ENCODE measurements at regions not wholly inside any gene's neighbourhood (a gene's known extent, or its start where the extent isn't known, plus 50 kb on each side); places are given as distances from the start of the nearest gene placed in this dataset.

DNA sequence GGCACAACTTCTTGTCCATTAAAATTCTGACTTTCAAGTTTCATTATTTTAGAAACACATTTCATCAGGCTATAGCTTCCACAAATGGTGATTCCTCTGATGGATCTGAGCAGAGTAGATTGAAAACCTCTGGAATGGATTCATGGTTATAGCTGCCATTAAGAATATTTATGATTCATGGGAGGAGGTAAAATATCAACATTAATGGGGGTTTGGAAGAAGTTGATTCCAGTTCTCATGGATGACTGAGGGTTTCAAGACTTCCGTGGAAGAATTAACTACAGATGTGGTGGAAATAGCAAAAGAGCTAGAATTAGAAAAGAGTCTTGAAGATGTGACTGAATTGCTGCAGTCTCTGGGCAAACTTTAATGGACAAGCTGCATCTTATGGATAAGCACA lies 797.4 kb downstream of the SUCLG1 start:
- Histone ChIP-seq H3F3A (ENCODE audit: insufficient read depth) (no peaks in the 10 kb centered on the region), H3K27ac (ENCODE audit: low read depth, low read length) (no peak overlapping the region), H4K20me1 (ENCODE audit: low read depth, low read length) (no peaks in the 10 kb centered on the region), H3K9me2 (replicated peaks; ENCODE audit: insufficient read depth, low read length) (no peaks in the 10 kb centered on the region; the same call in 1 of the 2 replicates), H2AFZ (ENCODE audit: low read depth, low read length, severe bottlenecking) (no peak overlapping the region), H3K4me2 (ENCODE audit: low read depth, low read length, poor library complexity, severe bottlenecking) (no peak overlapping the region), H3K27me3 (ENCODE audit: low read length) (no peaks in the 10 kb centered on the region), H3K9me3 (ENCODE audit: insufficient read depth, low read length) (no peaks in the 10 kb centered on the region), H3K79me2 (ENCODE audit: insufficient read depth, low read length) (no peaks in the 10 kb centered on the region), H3K9ac (ENCODE audit: low read length) (no peak overlapping the region), H3K4me3 (ENCODE audit: insufficient read depth, low read length, poor library complexity, severe bottlenecking) (no peak overlapping the region), H3K36me3 (ENCODE audit: low read length) (no peaks in the 10 kb centered on the region)
- TF ChIP-seq, protein P1, sequence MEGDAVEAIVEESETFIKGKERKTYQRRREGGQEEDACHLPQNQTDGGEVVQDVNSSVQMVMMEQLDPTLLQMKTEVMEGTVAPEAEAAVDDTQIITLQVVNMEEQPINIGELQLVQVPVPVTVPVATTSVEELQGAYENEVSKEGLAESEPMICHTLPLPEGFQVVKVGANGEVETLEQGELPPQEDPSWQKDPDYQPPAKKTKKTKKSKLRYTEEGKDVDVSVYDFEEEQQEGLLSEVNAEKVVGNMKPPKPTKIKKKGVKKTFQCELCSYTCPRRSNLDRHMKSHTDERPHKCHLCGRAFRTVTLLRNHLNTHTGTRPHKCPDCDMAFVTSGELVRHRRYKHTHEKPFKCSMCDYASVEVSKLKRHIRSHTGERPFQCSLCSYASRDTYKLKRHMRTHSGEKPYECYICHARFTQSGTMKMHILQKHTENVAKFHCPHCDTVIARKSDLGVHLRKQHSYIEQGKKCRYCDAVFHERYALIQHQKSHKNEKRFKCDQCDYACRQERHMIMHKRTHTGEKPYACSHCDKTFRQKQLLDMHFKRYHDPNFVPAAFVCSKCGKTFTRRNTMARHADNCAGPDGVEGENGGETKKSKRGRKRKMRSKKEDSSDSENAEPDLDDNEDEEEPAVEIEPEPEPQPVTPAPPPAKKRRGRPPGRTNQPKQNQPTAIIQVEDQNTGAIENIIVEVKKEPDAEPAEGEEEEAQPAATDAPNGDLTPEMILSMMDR (IDR thresholded peaks at IDR 0.05; ENCODE audit: insufficient read depth, low read length, poor library complexity, severe bottlenecking) = no peak
- no peak for TF ChIP-seq EZH2phosphoT487 (conservative IDR thresholded peaks at IDR 0.05; ENCODE audit: low read length)

DNA sequence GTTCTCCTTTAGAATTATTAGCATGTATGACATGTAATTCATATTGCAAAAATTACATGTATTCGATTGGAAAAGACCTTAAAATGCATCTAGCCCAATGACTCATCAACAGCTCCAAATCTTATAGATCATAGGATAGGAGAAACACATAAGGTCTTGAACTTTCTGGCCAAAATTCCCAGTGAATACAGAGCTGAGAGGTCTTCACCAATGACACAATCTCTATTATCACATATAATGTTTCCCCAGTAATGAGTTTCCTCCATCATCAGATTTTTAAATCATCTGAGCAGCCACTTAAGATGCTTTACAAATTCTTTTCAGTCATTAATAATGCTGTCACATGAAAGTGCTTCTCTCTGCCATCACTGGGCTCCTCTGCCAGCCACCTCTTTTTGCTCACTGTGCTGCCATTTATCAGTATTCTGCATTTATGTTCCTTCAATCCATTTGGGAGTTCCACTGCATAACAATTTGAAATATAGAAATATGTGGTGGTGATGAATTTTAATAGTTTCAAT lies 804.9 kb downstream of the SUCLG1 start:
- no peak overlapping the region for H3K4me2 ChIP-seq (ENCODE audit: low read depth, low read length, poor library complexity, severe bottlenecking)
- TF ChIP-seq, protein P1 (IDR thresholded peaks at IDR 0.05; ENCODE audit: insufficient read depth, low read length, poor library complexity, severe bottlenecking) = no peak
- no peak for TF ChIP-seq EZH2phosphoT487 (conservative IDR thresholded peaks at IDR 0.05; ENCODE audit: low read length)
- H3K79me2 ChIP-seq (ENCODE audit: insufficient read depth, low read length) = no peaks in the 10 kb centered on the region
- no peaks in the 10 kb centered on the region for H3K27me3 ChIP-seq (ENCODE audit: low read length)
- H3K9me3 ChIP-seq (ENCODE audit: insufficient read depth, low read length) = no peaks in the 10 kb centered on the region
- no peaks in the 10 kb centered on the region for H3K36me3 ChIP-seq (ENCODE audit: low read length)
- H3K9ac ChIP-seq (ENCODE audit: low read length) = no peak overlapping the region
- no peaks in the 10 kb centered on the region; the same call in 1 of the 2 replicates for H4K20me1 ChIP-seq (ENCODE audit: low read depth, low read length)
- no peak overlapping the region for H2AFZ ChIP-seq (ENCODE audit: low read depth, low read length, severe bottlenecking)
- no peak overlapping the region for H3K4me3 ChIP-seq (ENCODE audit: insufficient read depth, low read length, poor library complexity, severe bottlenecking)
- H3K9me2 ChIP-seq (replicated peaks; ENCODE audit: insufficient read depth, low read length) = no peaks in the 10 kb centered on the region
- no peak overlapping the region for H3K27ac ChIP-seq (ENCODE audit: low read depth, low read length)
- H3F3A ChIP-seq (ENCODE audit: insufficient read depth) = no peaks in the 10 kb centered on the region

DNA sequence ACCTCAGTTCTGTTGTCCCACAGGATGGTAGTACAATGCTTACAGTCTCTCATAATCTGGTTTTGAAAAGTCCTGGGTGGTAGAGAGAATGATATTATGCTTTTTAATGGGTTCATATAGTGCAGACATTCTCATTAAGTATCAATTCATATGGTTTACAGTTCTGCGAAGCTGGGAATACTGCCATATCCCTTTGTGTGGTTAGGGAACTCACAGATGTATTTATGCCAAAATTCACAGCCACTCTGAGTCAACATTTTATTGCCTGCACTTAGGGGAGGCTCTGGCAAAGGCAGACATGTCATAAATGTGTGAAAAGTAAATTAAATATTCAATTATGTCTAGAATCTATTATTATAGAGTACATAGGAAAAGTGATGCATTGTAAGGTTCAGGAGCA lies 808.2 kb downstream of the SUCLG1 start:
- H2AFZ ChIP-seq (ENCODE audit: low read depth, low read length, severe bottlenecking) = no peak overlapping the region
- no peaks in the 10 kb centered on the region for H3K36me3 ChIP-seq (ENCODE audit: low read length)
- H3K79me2 ChIP-seq (ENCODE audit: insufficient read depth, low read length) = no peaks in the 10 kb centered on the region
- H3F3A ChIP-seq (ENCODE audit: insufficient read depth) = no peaks in the 10 kb centered on the region
- H3K9me3 ChIP-seq (ENCODE audit: insufficient read depth, low read length) = no peaks in the 10 kb centered on the region
- H3K4me2 ChIP-seq (ENCODE audit: low read depth, low read length, poor library complexity, severe bottlenecking) = no peak overlapping the region
- H3K27me3 ChIP-seq (ENCODE audit: low read length) = no peaks in the 10 kb centered on the region
- H4K20me1 ChIP-seq (ENCODE audit: low read depth, low read length) = no peaks in the 10 kb centered on the region; the same call in 1 of the 2 replicates
- no peak for TF ChIP-seq EZH2phosphoT487 (conservative IDR thresholded peaks at IDR 0.05; ENCODE audit: low read length)
- TF ChIP-seq, protein P1 (IDR thresholded peaks at IDR 0.05; ENCODE audit: insufficient read depth, low read length, poor library complexity, severe bottlenecking) = no peak
- no peak overlapping the region for H3K4me3 ChIP-seq (ENCODE audit: insufficient read depth, low read length, poor library complexity, severe bottlenecking)
- no peak overlapping the region for H3K27ac ChIP-seq (ENCODE audit: low read depth, low read length)
- no peak overlapping the region for H3K9ac ChIP-seq (ENCODE audit: low read length)
- no peaks in the 10 kb centered on the region for H3K9me2 ChIP-seq (replicated peaks; ENCODE audit: insufficient read depth, low read length)

Measured in SU-DHL-6 (cell line).